ENCODE measurements at regions not wholly inside any gene's neighbourhood (a gene's known extent, or its start where the extent isn't known, plus 50 kb on each side); places are given as distances from the start of the nearest gene placed in this dataset.

DNA sequence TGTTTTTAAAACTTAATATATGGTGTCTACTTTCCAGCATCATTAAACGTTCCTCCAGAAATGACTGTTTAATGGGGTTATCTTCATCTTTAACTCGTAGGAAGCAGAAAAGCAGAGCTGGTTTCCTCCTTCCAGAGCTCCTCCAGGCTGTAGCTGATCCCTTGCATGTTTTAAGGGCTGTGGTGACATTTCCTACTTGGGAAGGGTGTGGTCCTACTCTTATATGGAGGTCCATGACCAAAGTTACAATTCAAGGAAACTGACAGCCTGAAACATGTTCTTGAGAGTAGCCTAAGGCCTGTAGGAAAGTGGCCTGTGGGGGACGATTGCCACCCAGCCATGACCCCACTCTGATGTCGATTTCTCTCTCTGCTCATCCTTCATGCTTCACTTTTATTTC is 297.1 kb downstream of the GADD45G start:
- H3K9me2 ChIP-seq (ENCODE audit: insufficient read depth, low read length), result no peaks in the 10 kb centered on the region
- H3K36me3 ChIP-seq (ENCODE audit: insufficient read depth, low read length), result no peaks in the 10 kb centered on the region
- H3K9me3 ChIP-seq (ENCODE audit: low read length), result no peaks in the 10 kb centered on the region
- no peak overlapping the region for H3K27ac ChIP-seq (ENCODE audit: low read length)
- no peak overlapping the region for H3K9ac ChIP-seq (ENCODE audit: low read length)
- H3K27me3 ChIP-seq (ENCODE audit: insufficient read depth, low read depth, low read length), result no peaks in the 10 kb centered on the region
- no peak overlapping the region for H3K4me2 ChIP-seq (ENCODE audit: low read length)
- H2AFZ ChIP-seq (ENCODE audit: low read depth, low read length), result no peak overlapping the region
- H3K4me3 ChIP-seq (ENCODE audit: low read length), result no peak overlapping the region
- H3K79me2 ChIP-seq (replicated peaks; ENCODE audit: insufficient read depth, low read length), result no peaks in the 10 kb centered on the region
- TF ChIP-seq RAD21 (conservative IDR thresholded peaks at IDR 0.05) (no peak), SMC3 (conservative IDR thresholded peaks at IDR 0.05; ENCODE audit: poor library complexity) (no peak), EP300 (conservative IDR thresholded peaks at IDR 0.05; ENCODE audit: poor library complexity, severe bottlenecking) (no peak)
- H4K20me1 ChIP-seq (ENCODE audit: insufficient read depth), result no peaks in the 10 kb centered on the region
- no peaks in the 10 kb centered on the region for H3F3A ChIP-seq (ENCODE audit: insufficient read depth, low read length, poor library complexity, severe bottlenecking)

DNA sequence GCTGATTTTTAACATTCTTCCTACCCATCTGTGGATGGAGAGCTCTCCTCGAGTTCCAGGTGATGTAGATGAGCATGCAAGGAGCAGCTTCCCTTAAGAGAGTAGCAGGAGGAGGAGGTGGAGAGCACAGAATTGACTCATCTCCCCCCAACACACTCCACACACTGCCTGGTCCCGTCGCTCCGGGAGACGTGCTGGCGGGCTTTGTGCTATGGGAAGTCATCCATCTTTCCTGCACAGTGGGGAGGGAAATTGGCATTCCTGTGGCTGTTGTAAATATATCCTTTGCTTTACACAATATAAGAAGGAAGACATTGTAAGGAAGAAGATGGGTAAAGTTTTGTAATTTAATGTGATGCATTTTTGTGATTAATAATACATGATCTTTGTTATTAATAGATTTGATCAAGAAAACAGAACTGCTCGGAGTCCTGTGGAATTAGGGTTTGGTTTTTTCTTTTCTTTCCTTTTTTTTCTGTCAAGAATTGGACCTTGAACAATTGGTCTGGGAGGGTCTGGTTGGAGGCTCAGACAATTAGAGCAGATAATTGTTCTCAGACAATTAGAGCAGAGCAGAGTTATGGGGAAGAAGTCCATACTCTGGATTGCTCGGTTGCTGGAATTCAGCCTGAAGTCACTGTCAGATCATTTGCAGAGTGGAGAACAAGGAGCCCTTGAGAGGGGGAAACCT is 297.8 kb downstream of the GADD45G start:
- no peak overlapping the region for H3K9ac ChIP-seq (ENCODE audit: low read length)
- H3K27ac ChIP-seq (ENCODE audit: low read length), result no peak overlapping the region
- no peaks in the 10 kb centered on the region for H4K20me1 ChIP-seq (ENCODE audit: insufficient read depth)
- no peaks in the 10 kb centered on the region for H3K9me3 ChIP-seq (ENCODE audit: low read length)
- no peaks in the 10 kb centered on the region for H3K36me3 ChIP-seq (ENCODE audit: insufficient read depth, low read length)
- no peaks in the 10 kb centered on the region for H3F3A ChIP-seq (ENCODE audit: insufficient read depth, low read length, poor library complexity, severe bottlenecking)
- H3K9me2 ChIP-seq (ENCODE audit: insufficient read depth, low read length), result no peaks in the 10 kb centered on the region
- H3K4me3 ChIP-seq (ENCODE audit: low read length), result no peak overlapping the region
- TF ChIP-seq, protein P1, sequence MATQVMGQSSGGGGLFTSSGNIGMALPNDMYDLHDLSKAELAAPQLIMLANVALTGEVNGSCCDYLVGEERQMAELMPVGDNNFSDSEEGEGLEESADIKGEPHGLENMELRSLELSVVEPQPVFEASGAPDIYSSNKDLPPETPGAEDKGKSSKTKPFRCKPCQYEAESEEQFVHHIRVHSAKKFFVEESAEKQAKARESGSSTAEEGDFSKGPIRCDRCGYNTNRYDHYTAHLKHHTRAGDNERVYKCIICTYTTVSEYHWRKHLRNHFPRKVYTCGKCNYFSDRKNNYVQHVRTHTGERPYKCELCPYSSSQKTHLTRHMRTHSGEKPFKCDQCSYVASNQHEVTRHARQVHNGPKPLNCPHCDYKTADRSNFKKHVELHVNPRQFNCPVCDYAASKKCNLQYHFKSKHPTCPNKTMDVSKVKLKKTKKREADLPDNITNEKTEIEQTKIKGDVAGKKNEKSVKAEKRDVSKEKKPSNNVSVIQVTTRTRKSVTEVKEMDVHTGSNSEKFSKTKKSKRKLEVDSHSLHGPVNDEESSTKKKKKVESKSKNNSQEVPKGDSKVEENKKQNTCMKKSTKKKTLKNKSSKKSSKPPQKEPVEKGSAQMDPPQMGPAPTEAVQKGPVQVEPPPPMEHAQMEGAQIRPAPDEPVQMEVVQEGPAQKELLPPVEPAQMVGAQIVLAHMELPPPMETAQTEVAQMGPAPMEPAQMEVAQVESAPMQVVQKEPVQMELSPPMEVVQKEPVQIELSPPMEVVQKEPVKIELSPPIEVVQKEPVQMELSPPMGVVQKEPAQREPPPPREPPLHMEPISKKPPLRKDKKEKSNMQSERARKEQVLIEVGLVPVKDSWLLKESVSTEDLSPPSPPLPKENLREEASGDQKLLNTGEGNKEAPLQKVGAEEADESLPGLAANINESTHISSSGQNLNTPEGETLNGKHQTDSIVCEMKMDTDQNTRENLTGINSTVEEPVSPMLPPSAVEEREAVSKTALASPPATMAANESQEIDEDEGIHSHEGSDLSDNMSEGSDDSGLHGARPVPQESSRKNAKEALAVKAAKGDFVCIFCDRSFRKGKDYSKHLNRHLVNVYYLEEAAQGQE (IDR thresholded peaks at IDR 0.05; ENCODE audit: borderline replicate concordance), result peak; percentile 43
- no peak for TF ChIP-seq SMC3 (conservative IDR thresholded peaks at IDR 0.05; ENCODE audit: poor library complexity)
- H3K79me2 ChIP-seq (replicated peaks; ENCODE audit: insufficient read depth, low read length), result no peaks in the 10 kb centered on the region
- no peak overlapping the region for H2AFZ ChIP-seq (ENCODE audit: low read depth, low read length)
- no peak overlapping the region for H3K4me2 ChIP-seq (ENCODE audit: low read length)
- H3K27me3 ChIP-seq (ENCODE audit: insufficient read depth, low read depth, low read length), result no peaks in the 10 kb centered on the region

DNA sequence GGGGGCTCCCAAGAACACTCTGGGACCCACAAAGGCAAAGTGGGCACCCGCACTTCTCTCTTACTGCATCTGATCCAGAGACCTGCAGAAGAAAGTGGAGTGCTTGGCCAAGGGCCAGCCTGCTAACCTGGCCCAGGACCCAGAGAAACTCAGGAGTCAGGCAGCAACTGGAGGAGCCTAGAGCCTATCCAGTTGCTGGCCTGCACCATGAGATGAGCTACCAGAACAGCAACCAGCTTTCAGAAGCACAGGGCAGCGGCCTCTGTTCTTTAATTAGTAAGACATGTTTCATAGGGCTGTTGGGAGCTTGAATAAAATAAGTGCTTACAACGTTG is 298.3 kb downstream of the GADD45G start:
- Histone ChIP-seq H3K27me3 (ENCODE audit: insufficient read depth, low read depth, low read length) (no peaks in the 10 kb centered on the region), H3K9me3 (ENCODE audit: low read length) (no peaks in the 10 kb centered on the region), H4K20me1 (ENCODE audit: insufficient read depth) (no peaks in the 10 kb centered on the region), H3K36me3 (ENCODE audit: insufficient read depth, low read length) (no peaks in the 10 kb centered on the region), H3K4me3 (ENCODE audit: low read length) (no peak overlapping the region), H3F3A (ENCODE audit: insufficient read depth, low read length, poor library complexity, severe bottlenecking) (no peaks in the 10 kb centered on the region), H2AFZ (ENCODE audit: low read depth, low read length) (no peak overlapping the region), H3K9ac (ENCODE audit: low read length) (no peak overlapping the region), H3K27ac (ENCODE audit: low read length) (no peak overlapping the region), H3K79me2 (replicated peaks; ENCODE audit: insufficient read depth, low read length) (no peaks in the 10 kb centered on the region), H3K4me2 (ENCODE audit: low read length) (no peak overlapping the region), H3K9me2 (ENCODE audit: insufficient read depth, low read length) (no peaks in the 10 kb centered on the region)
- TF ChIP-seq MXI1 (conservative IDR thresholded peaks at IDR 0.05; ENCODE audit: poor library complexity, severe bottlenecking) (no peak), EZH2 (IDR thresholded peaks at IDR 0.05; ENCODE audit: borderline replicate concordance, insufficient read depth, low read length, poor library complexity, severe bottlenecking) (no peak), POLR2AphosphoS5 (IDR thresholded peaks at IDR 0.05) (no peak), RAD21 (conservative IDR thresholded peaks at IDR 0.05) (no peak), TAF1 (IDR thresholded peaks at IDR 0.05; ENCODE audit: low read depth) (no peak), SMC3 (conservative IDR thresholded peaks at IDR 0.05; ENCODE audit: poor library complexity) (no peak), EP300 (conservative IDR thresholded peaks at IDR 0.05; ENCODE audit: poor library complexity, severe bottlenecking) (no peak)
- TF ChIP-seq, protein P2, sequence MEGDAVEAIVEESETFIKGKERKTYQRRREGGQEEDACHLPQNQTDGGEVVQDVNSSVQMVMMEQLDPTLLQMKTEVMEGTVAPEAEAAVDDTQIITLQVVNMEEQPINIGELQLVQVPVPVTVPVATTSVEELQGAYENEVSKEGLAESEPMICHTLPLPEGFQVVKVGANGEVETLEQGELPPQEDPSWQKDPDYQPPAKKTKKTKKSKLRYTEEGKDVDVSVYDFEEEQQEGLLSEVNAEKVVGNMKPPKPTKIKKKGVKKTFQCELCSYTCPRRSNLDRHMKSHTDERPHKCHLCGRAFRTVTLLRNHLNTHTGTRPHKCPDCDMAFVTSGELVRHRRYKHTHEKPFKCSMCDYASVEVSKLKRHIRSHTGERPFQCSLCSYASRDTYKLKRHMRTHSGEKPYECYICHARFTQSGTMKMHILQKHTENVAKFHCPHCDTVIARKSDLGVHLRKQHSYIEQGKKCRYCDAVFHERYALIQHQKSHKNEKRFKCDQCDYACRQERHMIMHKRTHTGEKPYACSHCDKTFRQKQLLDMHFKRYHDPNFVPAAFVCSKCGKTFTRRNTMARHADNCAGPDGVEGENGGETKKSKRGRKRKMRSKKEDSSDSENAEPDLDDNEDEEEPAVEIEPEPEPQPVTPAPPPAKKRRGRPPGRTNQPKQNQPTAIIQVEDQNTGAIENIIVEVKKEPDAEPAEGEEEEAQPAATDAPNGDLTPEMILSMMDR (IDR thresholded peaks at IDR 0.05; ENCODE audit: poor library complexity, severe bottlenecking), result no peak
- TF ChIP-seq, protein P1 (IDR thresholded peaks at IDR 0.05; ENCODE audit: borderline replicate concordance), result no peak
